ENCODE measurements at regions not wholly inside any gene's neighbourhood (a gene's known extent, or its start where the extent isn't known, plus 50 kb on each side); places are given as distances from the start of the nearest gene placed in this dataset.

DNA sequence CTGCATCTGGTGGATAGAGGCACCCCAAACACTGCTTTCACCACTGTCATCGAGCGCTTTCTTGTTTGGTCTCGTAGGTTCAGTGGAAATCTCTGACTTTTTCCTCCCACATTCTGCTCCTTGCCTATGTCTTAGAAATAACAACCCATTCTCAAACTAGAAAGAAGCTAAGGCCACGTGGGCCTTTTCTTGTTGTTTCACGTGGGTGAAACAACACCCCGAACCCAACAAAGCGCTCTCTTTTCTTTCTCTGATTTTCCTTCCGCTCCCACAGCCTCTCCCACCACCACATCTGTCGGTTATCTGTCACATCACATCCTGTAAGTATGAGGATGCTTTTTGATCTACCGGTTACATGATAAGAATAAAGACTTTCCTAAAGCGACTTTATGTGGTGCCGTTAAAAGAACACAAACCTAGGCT is 77.1 kb downstream of the LINC01488 start:
- TF ChIP-seq, protein P1, sequence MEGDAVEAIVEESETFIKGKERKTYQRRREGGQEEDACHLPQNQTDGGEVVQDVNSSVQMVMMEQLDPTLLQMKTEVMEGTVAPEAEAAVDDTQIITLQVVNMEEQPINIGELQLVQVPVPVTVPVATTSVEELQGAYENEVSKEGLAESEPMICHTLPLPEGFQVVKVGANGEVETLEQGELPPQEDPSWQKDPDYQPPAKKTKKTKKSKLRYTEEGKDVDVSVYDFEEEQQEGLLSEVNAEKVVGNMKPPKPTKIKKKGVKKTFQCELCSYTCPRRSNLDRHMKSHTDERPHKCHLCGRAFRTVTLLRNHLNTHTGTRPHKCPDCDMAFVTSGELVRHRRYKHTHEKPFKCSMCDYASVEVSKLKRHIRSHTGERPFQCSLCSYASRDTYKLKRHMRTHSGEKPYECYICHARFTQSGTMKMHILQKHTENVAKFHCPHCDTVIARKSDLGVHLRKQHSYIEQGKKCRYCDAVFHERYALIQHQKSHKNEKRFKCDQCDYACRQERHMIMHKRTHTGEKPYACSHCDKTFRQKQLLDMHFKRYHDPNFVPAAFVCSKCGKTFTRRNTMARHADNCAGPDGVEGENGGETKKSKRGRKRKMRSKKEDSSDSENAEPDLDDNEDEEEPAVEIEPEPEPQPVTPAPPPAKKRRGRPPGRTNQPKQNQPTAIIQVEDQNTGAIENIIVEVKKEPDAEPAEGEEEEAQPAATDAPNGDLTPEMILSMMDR (IDR thresholded peaks at IDR 0.05): no peak
- TF ChIP-seq RAD21 (conservative IDR thresholded peaks at IDR 0.05 in 1 of 2, IDR thresholded peaks at IDR 0.05 in 1 of 2) (no peak), POLR2A (IDR thresholded peaks at IDR 0.05; ENCODE audit: low read length) (no peak), CHD2 (IDR thresholded peaks at IDR 0.05; ENCODE audit: low read length, partially characterized antibody) (no peak), ESRRA (IDR thresholded peaks at IDR 0.05; ENCODE audit: borderline replicate concordance, low read length) (no peak)
- TF ChIP-seq, protein P2, sequence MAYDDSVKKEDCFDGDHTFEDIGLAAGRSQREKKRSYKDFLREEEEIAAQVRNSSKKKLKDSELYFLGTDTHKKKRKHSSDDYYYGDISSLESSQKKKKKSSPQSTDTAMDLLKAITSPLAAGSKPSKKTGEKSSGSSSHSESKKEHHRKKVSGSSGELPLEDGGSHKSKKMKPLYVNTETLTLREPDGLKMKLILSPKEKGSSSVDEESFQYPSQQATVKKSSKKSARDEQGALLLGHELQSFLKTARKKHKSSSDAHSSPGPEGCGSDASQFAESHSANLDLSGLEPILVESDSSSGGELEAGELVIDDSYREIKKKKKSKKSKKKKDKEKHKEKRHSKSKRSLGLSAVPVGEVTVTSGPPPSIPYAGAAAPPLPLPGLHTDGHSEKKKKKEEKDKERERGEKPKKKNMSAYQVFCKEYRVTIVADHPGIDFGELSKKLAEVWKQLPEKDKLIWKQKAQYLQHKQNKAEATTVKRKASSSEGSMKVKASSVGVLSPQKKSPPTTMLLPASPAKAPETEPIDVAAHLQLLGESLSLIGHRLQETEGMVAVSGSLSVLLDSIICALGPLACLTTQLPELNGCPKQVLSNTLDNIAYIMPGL (CRISPR knock-in tag; IDR thresholded peaks at IDR 0.05; ENCODE audit: borderline replicate concordance): no peak
